ENCODE measurements at regions not wholly inside any gene's neighbourhood (a gene's known extent, or its start where the extent isn't known, plus 50 kb on each side); places are given as distances from the start of the nearest gene placed in this dataset.
A peak's percentile ranks its signal among the peaks of the same experiment; 100 is the strongest.

- TF ChIP-seq TCF7L2 (IDR thresholded peaks at IDR 0.05; ENCODE audit: low read depth, low read length) (no peak), POLR2AphosphoS5 (IDR thresholded peaks at IDR 0.05; ENCODE audit: low read depth, low read length) (no peak), CTCF (IDR thresholded peaks at IDR 0.05) (no peak), SIN3A (IDR thresholded peaks at IDR 0.05; ENCODE audit: borderline replicate concordance, insufficient read depth, low read depth, low read length) (no peak), REST (IDR thresholded peaks at IDR 0.05; ENCODE audit: insufficient read depth in 1 of 2, low read depth in 2 of 2, low read length in 1 of 2) (no peak)
- POLR2A ChIA-PET: no interaction called here
- H3K36me3 ChIP-seq (ENCODE audit: control insufficient read depth, insufficient read depth, low read length): no peaks in the 10 kb centered on the region
- H3K4me1 ChIP-seq (ENCODE audit: control insufficient read depth, insufficient read depth, low read length): no peaks in the 10 kb centered on the region
- no peaks in the 10 kb centered on the region for H3K9me3 ChIP-seq (ENCODE audit: control insufficient read depth, insufficient read depth, low read depth, low read length)
- CTCF ChIA-PET: no interaction called here
- BruUV-seq (replicated peaks): no TSS peak
- intact Hi-C loops (cut with micrococcal nuclease; ENCODE audit: unreplicated experiment): no loop called here
- ATAC-seq: no peak
- in situ Hi-C loops (cut with HindIII; ENCODE audit: low pct_unique_long_range_greater_than_20kb, low sequenced_read_pairs): no loop called here
- no peak overlapping the region for H3K27ac ChIP-seq (ENCODE audit: low read length)
- H3K27me3 ChIP-seq (ENCODE audit: control insufficient read depth, insufficient read depth, low read length): no peaks in the 10 kb centered on the region; the same call in 1 of the 2 replicates
- H3K4me3 ChIP-seq (ENCODE audit: low read depth in 2 of 2, low read length in 2 of 2): 0 out of 4 replicates have a peak overlapping the region, but pooled peaks of 1 of the 2 experiments have one; percentile 8
- DNase-seq (ENCODE audit: low read depth, low spot score): no peak
Observed at GRCh38 chr9:85443190-85443598, 298.6 kb downstream of the AGTPBP1 start.

- POLR2A ChIA-PET: no interaction called here
- BruUV-seq (replicated peaks): no TSS peak
- in situ Hi-C loops (cut with HindIII; ENCODE audit: low pct_unique_long_range_greater_than_20kb, low sequenced_read_pairs): no loop called here
Observed at GRCh38 chr9:85439791-85440190, 302.0 kb downstream of the AGTPBP1 start.

More at GRCh38 chr9:85439791-85440190, 302.0 kb downstream of the AGTPBP1 start:
- intact Hi-C loops (cut with micrococcal nuclease; ENCODE audit: unreplicated experiment): no loop called here
- no peak for ATAC-seq
- Histone ChIP-seq H3K36me3 (ENCODE audit: control insufficient read depth, insufficient read depth, low read length) (no peaks in the 10 kb centered on the region), H3K4me3 (ENCODE audit: low read depth in 2 of 2, low read length in 2 of 2) (no peak overlapping the region), H3K27me3 (ENCODE audit: control insufficient read depth, insufficient read depth, low read length) (no peaks in the 10 kb centered on the region; the same call in 1 of the 2 replicates), H3K27ac (ENCODE audit: low read length) (no peak overlapping the region), H3K9me3 (ENCODE audit: control insufficient read depth, insufficient read depth, low read depth, low read length) (no peaks in the 10 kb centered on the region), H3K4me1 (ENCODE audit: control insufficient read depth, insufficient read depth, low read length) (no peaks in the 10 kb centered on the region)
- DNase-seq (ENCODE audit: low read depth, low spot score): no peak
- CTCF ChIA-PET: no interaction called here
- TF ChIP-seq SIN3A (IDR thresholded peaks at IDR 0.05; ENCODE audit: borderline replicate concordance, insufficient read depth, low read depth, low read length): no peak
- TF ChIP-seq REST (IDR thresholded peaks at IDR 0.05; ENCODE audit: insufficient read depth in 1 of 2, low read depth in 2 of 2, low read length in 1 of 2): no peak
- no peak for TF ChIP-seq TCF7L2 (IDR thresholded peaks at IDR 0.05; ENCODE audit: low read depth, low read length)
- no peak for TF ChIP-seq POLR2AphosphoS5 (IDR thresholded peaks at IDR 0.05; ENCODE audit: low read depth, low read length)
- no peak for TF ChIP-seq CTCF (IDR thresholded peaks at IDR 0.05)
